HG03095 (cell line): ENCODE measurements at regions not wholly inside any gene's neighbourhood (a gene's known extent, or its start where the extent isn't known, plus 50 kb on each side); places are given as distances from the start of the nearest gene placed in this dataset.
"Not testable (repeated sequence)": the region's sequence is repeated elsewhere in the genome, so short reads cannot be mapped to it uniquely, and the experiment has no call there.

Experiments
- ATAC-seq: cut with Tn5 transposase; IDR thresholded peaks from one replicate; pipeline ENCODE4 v1.9.1; 2021; ENCODE audit warnings: moderate library complexity; ENCODE audit not compliant: unreplicated experiment

- ATAC-seq, result no peak
Measured at GRCh38 chr11:92168936-92169335, 55.7 kb upstream of the FAT3 start.

GRCh38 chr11:92167571-92167970 is 57.0 kb upstream of the FAT3 start:
- ATAC-seq, result no peak

- ATAC-seq, result no peak
Measured at GRCh38 chr11:92166335-92166734, 58.3 kb upstream of the FAT3 start.

GRCh38 chr11:92163879-92164278 is 60.7 kb upstream of the FAT3 start:
- ATAC-seq, result no peak

- no peak for ATAC-seq
Measured at GRCh38 chr11:92162776-92163175, 61.8 kb upstream of the FAT3 start.

- ATAC-seq, result no peak
Measured at GRCh38 chr11:92159931-92160330, 64.7 kb upstream of the FAT3 start.

- not testable (repeated sequence) for ATAC-seq
Measured at GRCh38 chr11:92157390-92157789, 67.2 kb upstream of the FAT3 start.

GRCh38 chr11:92154611-92155010 is 70.0 kb upstream of the FAT3 start:
- ATAC-seq, result no peak

- ATAC-seq, result no peak
Measured at GRCh38 chr11:92154110-92154509, 70.5 kb upstream of the FAT3 start.

- ATAC-seq, result no peak
Measured at GRCh38 chr11:92153542-92153941, 71.1 kb upstream of the FAT3 start.

- no peak for ATAC-seq
Measured at GRCh38 chr11:92152245-92152644, 72.4 kb upstream of the FAT3 start.

- ATAC-seq, result no peak
Measured at GRCh38 chr11:92149996-92150395, 74.6 kb upstream of the FAT3 start.

- no peak for ATAC-seq
Measured at GRCh38 chr11:92141725-92142124, 82.9 kb upstream of the FAT3 start.

- no peak for ATAC-seq
Measured at GRCh38 chr11:92141159-92141558, 83.5 kb upstream of the FAT3 start.

GRCh38 chr11:92140021-92140420 is 84.6 kb upstream of the FAT3 start:
- ATAC-seq, result no peak

GRCh38 chr11:92138296-92138695 is 86.3 kb upstream of the FAT3 start:
- ATAC-seq, result no peak

GRCh38 chr11:92137747-92138146 is 86.9 kb upstream of the FAT3 start:
- ATAC-seq, result no peak

GRCh38 chr11:92136797-92137196 is 87.8 kb upstream of the FAT3 start:
- ATAC-seq, result no peak

- no peak for ATAC-seq
Measured at GRCh38 chr11:92131289-92131865, 93.2 kb upstream of the FAT3 start.

GRCh38 chr11:92130421-92130831 is 94.2 kb upstream of the FAT3 start:
- ATAC-seq, result no peak

- no peak for ATAC-seq
Measured at GRCh38 chr11:92129811-92130210, 94.8 kb upstream of the FAT3 start.

GRCh38 chr11:92128026-92128425 is 96.6 kb upstream of the FAT3 start:
- ATAC-seq, result no peak

GRCh38 chr11:92125321-92125720 is 99.3 kb upstream of the FAT3 start:
- no peak for ATAC-seq

GRCh38 chr11:92123540-92123939 is 101.1 kb upstream of the FAT3 start:
- ATAC-seq, result no peak
